MCF 10A (cell line): ENCODE measurements at regions not wholly inside any gene's neighbourhood (a gene's known extent, or its start where the extent isn't known, plus 50 kb on each side); places are given as distances from the start of the nearest gene placed in this dataset.
A peak's percentile ranks its signal among the peaks of the same experiment; 100 is the strongest.

Experiments used
- BruUV-seq: library from RNA; stranded (reverse); fragments of 400-500 nt; replicated peaks from 2 replicates; lab custom pipeline; 2021; lab: Mats Ljungman, UMichigan
- CTCF ChIA-PET: fragments of 300-600 bp; sonication (Branson Sonifier 250); formaldehyde crosslinking; extraction: SDS; loops from one replicate; lab custom pipeline; 2021; ENCODE audit warnings: antibody characterized with exemption, inconsistent platforms; lab: Yijun Ruan, JAX
- POLR2A ChIA-PET: fragments of 300-600, 350-650 bp; sonication (Branson Sonifier 250); formaldehyde crosslinking; extraction: SDS; loops from one replicate; lab custom pipeline; 2020; ENCODE audit warnings: antibody characterized with exemption, inconsistent platforms; lab: Yijun Ruan, JAX
- DNase-seq: peaks from one replicate; pipeline ENCODE4 v3.0.0-alpha.2; 2018; ENCODE audit not compliant: unreplicated experiment
- H3K27ac Mint-ChIP-seq: one replicate; pipeline ENCODE4 v1.8.0; 2022; ENCODE audit warnings: mild to moderate bottlenecking, low read depth, mixed read lengths; ENCODE audit not compliant: unreplicated experiment
- H3K27me3 Mint-ChIP-seq: one replicate; pipeline ENCODE4 v1.8.0; 2022; ENCODE audit warnings: mixed read lengths; ENCODE audit not compliant: insufficient read depth, unreplicated experiment
- H3K36me3 Mint-ChIP-seq: one replicate; pipeline ENCODE4 v1.8.0; 2022; ENCODE audit warnings: mild to moderate bottlenecking, moderate library complexity, mixed read lengths; ENCODE audit not compliant: insufficient read depth, unreplicated experiment
- H3K4me1 Mint-ChIP-seq: one replicate; pipeline ENCODE4 v1.8.0; 2022; ENCODE audit warnings: mixed read lengths; ENCODE audit not compliant: insufficient read depth, unreplicated experiment
- H3K4me3 Mint-ChIP-seq: one replicate; pipeline ENCODE4 v1.8.0; 2022; ENCODE audit warnings: mild to moderate bottlenecking, moderate library complexity, mixed read lengths; ENCODE audit not compliant: unreplicated experiment
- H3K9me3 Mint-ChIP-seq: one replicate; pipeline ENCODE4 v1.8.0; 2022; ENCODE audit warnings: mixed read lengths; ENCODE audit not compliant: unreplicated experiment
- CTCF ChIP-seq: fragments of 200-600 bp; IDR thresholded peaks from one replicate; pipeline ENCODE4 v1.8.0; 2022; ENCODE audit warnings: antibody characterized with exemption, mild to moderate bottlenecking; ENCODE audit not compliant: unreplicated experiment
- intact Hi-C: fragments of 100-400 bp; cut with micrococcal nuclease; formaldehyde crosslinking; loops from 2 replicates; pipeline ENCODE4 v1.14.1; 2022

- no TSS peak for BruUV-seq
- DNase-seq = no peak
- Mint-ChIP-seq H3K36me3 (no peaks in the 10 kb centered on the region), H3K4me3 (no peak overlapping the region), H3K27me3 (no peaks in the 10 kb centered on the region), H3K9me3 (no peaks in the 10 kb centered on the region), H3K4me1 (no peaks in the 10 kb centered on the region), H3K27ac (no peak overlapping the region)
- TF ChIP-seq CTCF = no peak
- ChIA-PET POLR2A (no interaction called here), CTCF (interaction anchor here (0.6 to 1.5 kb wide), 5 partner anchors 13 to 194 kb away, joined by 3 to 5 read pairs (median 3); no protein-coding TSS in a partner anchor)
- intact Hi-C loops = no loop called here
These were observed 168.7 kb upstream of the MSX2 start for GRCh38 chr5:174555726-174556125.

GRCh38 chr5:174556756-174557155 lies 167.6 kb upstream of the MSX2 start:
- intact Hi-C loops = no loop called here
- Mint-ChIP-seq H3K4me3 (no peak overlapping the region), H3K27ac (no peak overlapping the region), H3K27me3 (no peaks in the 10 kb centered on the region), H3K4me1 (no peaks in the 10 kb centered on the region), H3K9me3 (no peaks in the 10 kb centered on the region), H3K36me3 (no peaks in the 10 kb centered on the region)
- TF ChIP-seq CTCF = no peak
- BruUV-seq = no TSS peak
- ChIA-PET CTCF (interaction anchor here (0.6 kb wide), 2 partner anchors 83 to 511 kb away, joined by 4 to 5 read pairs; partner anchors contain the start of gene NSG2), POLR2A (no interaction called here)
- DNase-seq = no peak

GRCh38 chr5:174558190-174558589 lies 166.2 kb upstream of the MSX2 start:
- no TSS peak for BruUV-seq
- no peak overlapping the region for H3K27ac Mint-ChIP-seq
- intact Hi-C loops = no loop called here
- no peaks in the 10 kb centered on the region for H3K27me3 Mint-ChIP-seq
- no peak for TF ChIP-seq CTCF
- no peaks in the 10 kb centered on the region for H3K4me1 Mint-ChIP-seq
- CTCF ChIA-PET = no interaction called here
- H3K4me3 Mint-ChIP-seq = no peak overlapping the region
- H3K36me3 Mint-ChIP-seq = no peaks in the 10 kb centered on the region
- POLR2A ChIA-PET = no interaction called here
- H3K9me3 Mint-ChIP-seq = no peaks in the 10 kb centered on the region
- DNase-seq = no peak

- Mint-ChIP-seq H3K36me3 (no peaks in the 10 kb centered on the region), H3K4me3 (no peak overlapping the region), H3K4me1 (no peaks in the 10 kb centered on the region), H3K9me3 (no peaks in the 10 kb centered on the region), H3K27me3 (no peaks in the 10 kb centered on the region), H3K27ac (no peak overlapping the region)
- ChIA-PET CTCF (no interaction called here), POLR2A (interaction anchor here (0.7 kb wide), 1 partner anchor 69 kb away, joined by 3 read pairs; no protein-coding TSS in a partner anchor)
- no peak for TF ChIP-seq CTCF
- intact Hi-C loops = no loop called here
- DNase-seq = peak; percentile 42
- no TSS peak for BruUV-seq
These were observed 165.2 kb upstream of the MSX2 start for GRCh38 chr5:174559141-174559540.
